AG04450 (cell line): ENCODE measurements at regions not wholly inside any gene's neighbourhood (a gene's known extent, or its start where the extent isn't known, plus 50 kb on each side); places are given as distances from the start of the nearest gene placed in this dataset.

Source experiments
- CTCF ChIA-PET: fragments of 300-600, 350-600 bp; formaldehyde crosslinking; extraction: SDS; loops from one replicate; lab custom pipeline; 2022; ENCODE audit warnings: antibody characterized with exemption, inconsistent platforms; lab: Charles Lee
- POLR2A ChIA-PET: fragments of 350-600 bp; formaldehyde crosslinking; extraction: SDS; loops from one replicate; lab custom pipeline; 2021; ENCODE audit warnings: antibody characterized with exemption, inconsistent platforms; lab: Yijun Ruan, JAX
- DNase-seq: peaks from one replicate; pipeline ENCODE4 v3.0.0-alpha.2; 2011; ENCODE audit warnings: low read depth, low spot score
- H3K27ac ChIP-seq: one replicate; pipeline ENCODE4 v1.5.1; 2012; ENCODE audit warnings: low read depth, low read length, control low read depth
- H3K27me3 ChIP-seq: one replicate; pipeline ENCODE4 v1.6.0; 2012; ENCODE audit warnings: low read length; ENCODE audit not compliant: control insufficient read depth, insufficient read depth
- H3K4me3 ChIP-seq: 2 replicates; pipeline ENCODE4 v1.5.1; 2011; ENCODE audit warnings: mild to moderate bottlenecking, low read depth, low read length, control low read depth
- H3K9me3 ChIP-seq: 2 replicates; pipeline ENCODE4 v1.5.1; 2012; ENCODE audit warnings: low read length; ENCODE audit not compliant: control insufficient read depth, insufficient read depth
- CTCF ChIP-seq: IDR thresholded peaks from 2 replicates; pipeline ENCODE4 v1.5.1; 2011; ENCODE audit warnings: low read depth, low read length, control low read depth, inconsistent platforms

- ChIA-PET POLR2A (no interaction called here), CTCF (interaction anchor here (0.6 to 8.4 kb wide), 6 partner anchors 22 to 206 kb away, joined by 3 to 237 read pairs (median 22); no protein-coding TSS in a partner anchor)
- Histone ChIP-seq H3K27me3 (no peaks in the 10 kb centered on the region), H3K27ac (no peak overlapping the region), H3K4me3 (no peak overlapping the region), H3K9me3 (no peaks in the 10 kb centered on the region)
- no peak for DNase-seq
- no peak for TF ChIP-seq CTCF
Measured at GRCh38 chr3:124353691-124354090, 361.8 kb upstream of the ROPN1 start.

GRCh38 chr3:124354150-124354549 lies 362.2 kb upstream of the ROPN1 start:
- ChIA-PET CTCF (interaction anchor here (1.5 to 8.4 kb wide), 3 partner anchors 107 to 206 kb away, joined by 3 to 237 read pairs (median 40); no protein-coding TSS in a partner anchor), POLR2A (no interaction called here)
- Histone ChIP-seq H3K9me3 (no peaks in the 10 kb centered on the region), H3K27ac (no peak overlapping the region), H3K27me3 (no peaks in the 10 kb centered on the region), H3K4me3 (no peak overlapping the region)
- no peak for DNase-seq
- TF ChIP-seq CTCF = no peak

GRCh38 chr3:124358156-124358555 lies 366.2 kb upstream of the ROPN1 start:
- ChIA-PET POLR2A (interaction anchor here (0.6 kb wide), 1 partner anchor 269 kb away, joined by 3 read pairs; no protein-coding TSS in a partner anchor), CTCF (interaction anchor here (1.9 kb wide), 1 partner anchor 110 kb away, joined by 7 read pairs; no protein-coding TSS in a partner anchor)
- no peak overlapping the region for H3K27ac ChIP-seq
- no peak for TF ChIP-seq CTCF
- H3K27me3 ChIP-seq = no peaks in the 10 kb centered on the region
- no peaks in the 10 kb centered on the region for H3K9me3 ChIP-seq
- no peak for DNase-seq
- no peak overlapping the region for H3K4me3 ChIP-seq

- TF ChIP-seq CTCF = no peak
- H3K27ac ChIP-seq = no peak overlapping the region
- DNase-seq = no peak
- ChIA-PET POLR2A (no interaction called here), CTCF (interaction anchor here (0.5 to 1.2 kb wide), 2 partner anchors 9 to 1853 kb away, joined by 3 read pairs; no protein-coding TSS in a partner anchor)
- H3K4me3 ChIP-seq = no peak overlapping the region
- H3K27me3 ChIP-seq = no peaks in the 10 kb centered on the region
- H3K9me3 ChIP-seq = no peaks in the 10 kb centered on the region
Measured at GRCh38 chr3:124360155-124360554, 368.2 kb upstream of the ROPN1 start.

GRCh38 chr3:124360563-124360962 lies 368.6 kb upstream of the ROPN1 start:
- Histone ChIP-seq H3K27me3 (no peaks in the 10 kb centered on the region), H3K27ac (no peak overlapping the region), H3K4me3 (no peak overlapping the region), H3K9me3 (no peaks in the 10 kb centered on the region)
- no peak for DNase-seq
- POLR2A ChIA-PET = no interaction called here
- no peak for TF ChIP-seq CTCF
- CTCF ChIA-PET = interaction anchor here (0.5 to 1.2 kb wide), 2 partner anchors 9 to 1853 kb away, joined by 3 read pairs; no protein-coding TSS in a partner anchor
